Chondrocyte (in vitro differentiated cells): ENCODE measurements at regions not wholly inside any gene's neighbourhood (a gene's known extent, or its start where the extent isn't known, plus 50 kb on each side); places are given as distances from the start of the nearest gene placed in this dataset.

Experiments used
- DNase-seq: peaks from one replicate; pipeline ENCODE4 v3.0.0; 2021; ENCODE audit warnings: mixed read lengths, low spot score
- H3K27ac Mint-ChIP-seq: one replicate; pipeline ENCODE4 v1.8.0; 2021; ENCODE audit warnings: mild to moderate bottlenecking, moderate library complexity, mixed read lengths; ENCODE audit not compliant: unreplicated experiment
- H3K27me3 Mint-ChIP-seq: 2 replicates; pipeline ENCODE4 v1.8.0; 2021; ENCODE audit warnings: low read depth, mixed read lengths
- H3K36me3 Mint-ChIP-seq: 2 replicates; pipeline ENCODE4 v1.8.0; 2021; ENCODE audit warnings: low read depth, mixed read lengths
- H3K4me1 Mint-ChIP-seq: 2 replicates; pipeline ENCODE4 v1.8.0; 2021; ENCODE audit warnings: low read depth, mild to moderate bottlenecking, mixed read lengths
- H3K4me3 Mint-ChIP-seq: one replicate; pipeline ENCODE4 v1.8.0; 2021; ENCODE audit warnings: mild to moderate bottlenecking, moderate library complexity, mixed read lengths; ENCODE audit not compliant: unreplicated experiment
- H3K9me3 Mint-ChIP-seq: 2 replicates; pipeline ENCODE4 v1.8.0; 2021; ENCODE audit warnings: low read depth, mixed read lengths
- CTCF ChIP-seq: fragments of 200-600 bp; sonication (generic); IDR thresholded peaks from 2 replicates; pipeline ENCODE4 v1.5.0; 2021; ENCODE audit warnings: antibody characterized with exemption, mild to moderate bottlenecking, moderate library complexity

GRCh38 chr4:4913628-4914027, 54.2 kb downstream of the MSX1 start:
- H3K4me3 Mint-ChIP-seq: no peak overlapping the region
- no peak overlapping the region for H3K27ac Mint-ChIP-seq
- peaks cover 39% of the 10 kb centered on the region for H3K27me3 Mint-ChIP-seq
- H3K9me3 Mint-ChIP-seq: peaks cover 3% of the 10 kb centered on the region
- TF ChIP-seq CTCF: no peak
- H3K36me3 Mint-ChIP-seq: no peaks in the 10 kb centered on the region
- H3K4me1 Mint-ChIP-seq: no peaks in the 10 kb centered on the region
- no peak for DNase-seq

DNA sequence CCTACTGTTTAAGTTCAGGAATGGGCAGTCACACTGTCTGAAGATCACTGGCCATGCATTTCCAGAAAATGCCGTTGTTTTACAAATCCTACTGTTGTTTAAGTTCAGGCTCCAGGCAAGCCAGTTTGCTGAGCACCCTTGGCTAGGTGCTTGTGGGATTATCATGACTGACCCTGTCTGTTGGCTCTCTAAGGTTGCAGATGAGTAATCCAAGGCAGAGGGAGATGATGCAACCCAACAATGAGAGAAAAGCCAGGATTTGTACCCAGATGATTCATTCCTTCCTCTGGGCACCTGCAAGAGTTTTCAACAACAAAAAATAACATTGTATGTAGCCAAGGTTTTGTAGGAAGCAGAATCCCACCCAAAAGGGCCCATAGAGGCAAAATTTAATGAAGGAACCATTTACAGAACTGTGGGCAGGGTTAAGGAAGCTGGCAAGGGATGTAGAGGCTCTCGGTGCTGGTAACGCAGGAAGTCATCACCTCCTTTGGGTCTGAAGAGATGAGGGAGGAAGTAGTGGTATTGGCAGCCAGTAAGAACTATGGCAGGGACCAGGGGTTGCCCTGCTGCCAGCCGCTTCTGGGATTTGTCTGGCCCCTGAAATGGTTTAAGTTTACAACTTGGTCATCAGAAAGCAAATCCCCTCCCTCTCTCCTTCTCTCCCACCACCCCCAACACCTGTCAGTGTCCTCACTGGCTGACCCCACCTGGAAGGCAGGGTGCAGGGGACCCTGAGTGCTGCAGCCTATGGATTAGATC, 54.8 kb downstream of the MSX1 start:
- peaks cover 33% of the 10 kb centered on the region for H3K27me3 Mint-ChIP-seq
- DNase-seq: no peak
- H3K36me3 Mint-ChIP-seq: no peaks in the 10 kb centered on the region
- no peak overlapping the region for H3K27ac Mint-ChIP-seq
- no peaks in the 10 kb centered on the region for H3K4me1 Mint-ChIP-seq
- peaks cover 3% of the 10 kb centered on the region for H3K9me3 Mint-ChIP-seq
- no peak overlapping the region for H3K4me3 Mint-ChIP-seq
- no peak for TF ChIP-seq CTCF

DNA sequence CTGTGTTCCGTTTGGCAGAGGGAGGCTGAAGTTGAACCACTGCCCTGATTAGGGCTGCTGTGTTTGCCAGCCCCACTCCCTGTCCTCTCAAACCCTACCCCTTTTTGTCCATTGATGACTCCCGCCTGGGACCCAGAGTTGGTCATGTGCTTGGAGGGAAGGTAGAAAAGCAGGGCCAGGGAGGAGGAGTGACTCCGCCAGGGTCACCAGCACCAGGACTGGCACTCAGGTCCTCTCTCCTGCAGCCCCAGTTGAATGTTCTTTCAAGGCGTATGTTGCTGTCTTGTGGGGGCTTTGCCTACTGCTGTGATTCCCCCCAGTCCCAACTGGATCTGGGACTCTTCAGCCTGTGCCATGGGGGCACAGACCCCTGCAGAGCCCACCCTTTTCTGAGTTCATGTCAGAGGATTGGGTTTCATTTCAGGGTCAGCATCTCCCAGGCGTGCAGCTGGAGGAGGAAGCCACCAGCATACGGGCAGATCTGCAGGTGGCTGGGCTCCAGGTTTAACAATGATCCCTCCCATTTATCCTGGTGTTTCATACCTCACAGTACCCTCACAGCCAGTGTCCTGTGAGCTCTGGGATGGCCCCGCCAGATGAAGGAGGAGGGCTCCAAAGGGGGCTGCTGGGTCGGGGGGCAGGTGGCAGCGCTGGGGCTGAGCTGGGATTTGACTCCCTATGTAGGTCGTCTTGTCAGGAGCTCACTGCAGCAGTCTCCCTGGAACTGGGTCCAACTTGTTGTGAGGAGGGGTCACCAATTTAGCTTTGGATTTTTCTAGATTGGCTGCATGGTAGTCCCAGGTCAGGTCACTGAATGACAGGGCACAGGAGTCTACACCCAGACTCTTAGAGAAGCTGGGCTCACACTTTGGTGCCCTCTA, 55.7 kb downstream of the MSX1 start:
- Mint-ChIP-seq H3K27me3 (peaks cover 25% of the 10 kb centered on the region), H3K36me3 (no peaks in the 10 kb centered on the region), H3K4me1 (no peaks in the 10 kb centered on the region), H3K27ac (no peak overlapping the region), H3K9me3 (peaks cover 3% of the 10 kb centered on the region), H3K4me3 (no peak overlapping the region)
- no peak for DNase-seq
- TF ChIP-seq CTCF: no peak

GRCh38 chr4:4918067-4918466, 58.6 kb downstream of the MSX1 start:
- Mint-ChIP-seq H3K27ac (no peak overlapping the region), H3K4me1 (no peaks in the 10 kb centered on the region), H3K36me3 (no peaks in the 10 kb centered on the region), H3K27me3 (peaks cover 20% of the 10 kb centered on the region), H3K9me3 (peaks cover 3% of the 10 kb centered on the region), H3K4me3 (no peak overlapping the region)
- DNase-seq: no peak
- no peak for TF ChIP-seq CTCF

GRCh38 chr4:4919927-4920326, 60.5 kb downstream of the MSX1 start:
- Mint-ChIP-seq H3K27me3 (peaks cover 36% of the 10 kb centered on the region), H3K4me1 (no peaks in the 10 kb centered on the region), H3K36me3 (no peaks in the 10 kb centered on the region), H3K27ac (no peak overlapping the region), H3K9me3 (peaks cover 3% of the 10 kb centered on the region), H3K4me3 (no peak overlapping the region)
- no peak for DNase-seq
- no peak for TF ChIP-seq CTCF
